Keratinocyte (primary cell): ENCODE measurements at regions not wholly inside any gene's neighbourhood (a gene's known extent, or its start where the extent isn't known, plus 50 kb on each side); places are given as distances from the start of the nearest gene placed in this dataset.

ENCODE experiments used
- DNase-seq: peaks from one replicate; pipeline ENCODE4 v3.0.0-alpha.2; 2011; ENCODE audit warnings: low read depth, missing footprints, low spot score
- FAIRE-seq: peaks from 2 replicates; lab custom pipeline; 2011; peaks lifted over from hg19 to GRCh38; lab: Jason Lieb, UNC
- H2AFZ ChIP-seq: 2 replicates; pipeline ENCODE4 v1.6.0; 2012; ENCODE audit warnings: low read length, control low read depth, inconsistent platforms; ENCODE audit not compliant: control insufficient read depth
- H3K27ac ChIP-seq: 2 replicates; pipeline ENCODE4 v1.5.1; 2011; ENCODE audit warnings: low read length; ENCODE audit not compliant: control insufficient read depth, insufficient read depth
- H3K27me3 ChIP-seq: 3 replicates; pipeline ENCODE4 v1.6.0; 2011; ENCODE audit warnings: low read length; ENCODE audit not compliant: control insufficient read depth, insufficient read depth; ENCODE audit errors: extremely low read depth
- H3K36me3 ChIP-seq, 2 experiments: 2 replicates in 1 of 2; 3 replicates in 1 of 2; pipeline ENCODE4 v1.5.1; 2011; ENCODE audit warnings: low read length in 2 of 2, mild to moderate bottlenecking in 1 of 2; ENCODE audit not compliant: control insufficient read depth in 2 of 2, insufficient read depth in 2 of 2; ENCODE audit errors: extremely low read depth in 1 of 2
- H3K4me1 ChIP-seq: 3 replicates; pipeline ENCODE4 v1.5.1; 2011; ENCODE audit warnings: low read length; ENCODE audit not compliant: control insufficient read depth, insufficient read depth; ENCODE audit errors: extremely low read depth
- H3K4me2 ChIP-seq: 3 replicates; pipeline ENCODE4 v1.6.0; 2011; ENCODE audit warnings: low read depth, low read length; ENCODE audit not compliant: control insufficient read depth, insufficient read depth; ENCODE audit errors: extremely low read depth
- H3K4me3 ChIP-seq, 3 experiments: fragments of 200-600 bp in 1 of 3; sonication (generic) in 1 of 3; 2 replicates in 2 of 3; 3 replicates in 1 of 3; pipeline ENCODE4 v1.5.1; 2011 to 2016; ENCODE audit warnings: low read length in 3 of 3, mild to moderate bottlenecking in 3 of 3, control low read depth in 2 of 3, inconsistent platforms in 1 of 3, low read depth in 1 of 3, mixed read lengths in 1 of 3, mixed run types in 1 of 3, moderate library complexity in 1 of 3; ENCODE audit not compliant: control insufficient read depth in 2 of 3, insufficient read depth in 2 of 3; ENCODE audit errors: extremely low read depth in 1 of 3
- H3K79me2 ChIP-seq: 2 replicates; pipeline ENCODE4 v1.6.0; 2012; ENCODE audit warnings: low read length; ENCODE audit not compliant: control insufficient read depth, insufficient read depth
- H3K9ac ChIP-seq: 3 replicates; pipeline ENCODE4 v1.6.0; 2011; ENCODE audit warnings: low read length; ENCODE audit not compliant: control insufficient read depth, insufficient read depth; ENCODE audit errors: extremely low read depth
- H3K9me1 ChIP-seq: 3 replicates; pipeline ENCODE4 v1.6.0; 2011; ENCODE audit warnings: low read length; ENCODE audit not compliant: control insufficient read depth, insufficient read depth; ENCODE audit errors: extremely low read depth
- H3K9me3 ChIP-seq: 2 replicates; pipeline ENCODE4 v1.5.1; 2012; ENCODE audit warnings: low read depth, low read length; ENCODE audit not compliant: control insufficient read depth
- H4K20me1 ChIP-seq: 3 replicates; pipeline ENCODE4 v1.6.0; 2011; ENCODE audit warnings: low read length; ENCODE audit not compliant: control insufficient read depth, insufficient read depth; ENCODE audit errors: extremely low read depth
- EZH2 ChIP-seq: IDR thresholded peaks from one replicate; pipeline ENCODE4 v1.6.1; 2012; ENCODE audit warnings: inconsistent platforms, mild to moderate bottlenecking, low read length, moderate library complexity
- dilution Hi-C: fragments of 300-500 bp; cut with MboI; formaldehyde crosslinking; loops from one replicate; pipeline ENCODE4 v1.7.0; 2020; ENCODE audit warnings: low sequenced_read_pairs; ENCODE audit not compliant: extremely low pct_ligation_motif_present
- TF ChIP-seq, protein P1 (sequence below), 3 experiments: IDR thresholded peaks in 1 of 3; conservative IDR thresholded peaks in 1 of 3; optimal IDR thresholded peaks in 1 of 3; 2 replicates in 2 of 3; 3 replicates in 1 of 3; pipeline versions ENCODE3 to v1.5.1; 2011; ENCODE audit warnings: low read length in 3 of 3, mild to moderate bottlenecking in 3 of 3, moderate library complexity in 2 of 3, control low read depth in 1 of 3, inconsistent platforms in 1 of 3; ENCODE audit not compliant: insufficient read depth in 2 of 3; ENCODE audit errors: extremely low read depth in 1 of 3

DNA sequence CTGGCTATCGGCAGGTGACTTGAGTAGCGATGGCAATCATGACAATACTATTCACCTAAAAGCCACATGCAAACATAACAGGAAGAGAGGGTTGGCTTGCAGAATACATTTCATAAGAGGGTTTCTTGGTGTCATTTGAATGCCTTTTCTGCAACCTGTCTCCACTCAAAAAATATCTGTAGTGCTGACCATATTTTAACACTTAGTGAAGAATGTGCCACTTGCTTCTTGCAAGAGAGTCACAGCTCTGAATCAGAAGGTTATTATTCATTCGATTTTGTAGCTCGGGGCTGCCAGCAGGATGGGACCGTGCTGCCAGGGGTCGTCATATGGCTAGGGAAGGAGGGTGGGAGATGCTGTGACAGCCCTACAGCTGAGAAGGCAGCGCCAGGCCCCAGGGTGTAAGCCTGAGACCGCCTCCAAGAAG, 152.0 kb upstream of the PITRM1 start:
- TF ChIP-seq, protein P1, sequence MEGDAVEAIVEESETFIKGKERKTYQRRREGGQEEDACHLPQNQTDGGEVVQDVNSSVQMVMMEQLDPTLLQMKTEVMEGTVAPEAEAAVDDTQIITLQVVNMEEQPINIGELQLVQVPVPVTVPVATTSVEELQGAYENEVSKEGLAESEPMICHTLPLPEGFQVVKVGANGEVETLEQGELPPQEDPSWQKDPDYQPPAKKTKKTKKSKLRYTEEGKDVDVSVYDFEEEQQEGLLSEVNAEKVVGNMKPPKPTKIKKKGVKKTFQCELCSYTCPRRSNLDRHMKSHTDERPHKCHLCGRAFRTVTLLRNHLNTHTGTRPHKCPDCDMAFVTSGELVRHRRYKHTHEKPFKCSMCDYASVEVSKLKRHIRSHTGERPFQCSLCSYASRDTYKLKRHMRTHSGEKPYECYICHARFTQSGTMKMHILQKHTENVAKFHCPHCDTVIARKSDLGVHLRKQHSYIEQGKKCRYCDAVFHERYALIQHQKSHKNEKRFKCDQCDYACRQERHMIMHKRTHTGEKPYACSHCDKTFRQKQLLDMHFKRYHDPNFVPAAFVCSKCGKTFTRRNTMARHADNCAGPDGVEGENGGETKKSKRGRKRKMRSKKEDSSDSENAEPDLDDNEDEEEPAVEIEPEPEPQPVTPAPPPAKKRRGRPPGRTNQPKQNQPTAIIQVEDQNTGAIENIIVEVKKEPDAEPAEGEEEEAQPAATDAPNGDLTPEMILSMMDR (optimal IDR thresholded peaks at IDR 0.05 in 1 of 3, IDR thresholded peaks at IDR 0.05 in 1 of 3, conservative IDR thresholded peaks at IDR 0.05 in 1 of 3; ENCODE audit: extremely low read depth in 1 of 3, insufficient read depth in 2 of 3, low read length in 3 of 3) = no peak
- TF ChIP-seq EZH2 = no peak
- dilution Hi-C loops = no loop called here
- no peak overlapping the region for H3K27ac ChIP-seq
- no peak overlapping the region for H3K4me3 ChIP-seq
- no peaks in the 10 kb centered on the region for H3K36me3 ChIP-seq
- no peaks in the 10 kb centered on the region for H3K79me2 ChIP-seq
- H3K9ac ChIP-seq = no peak overlapping the region
- H3K9me3 ChIP-seq = no peaks in the 10 kb centered on the region
- no peaks in the 10 kb centered on the region for H3K9me1 ChIP-seq
- H3K27me3 ChIP-seq = no peaks in the 10 kb centered on the region
- peaks cover 15% of the 10 kb centered on the region for H3K4me1 ChIP-seq
- peak overlapping the region; percentile 63 for H3K4me2 ChIP-seq
- no peak overlapping the region for H2AFZ ChIP-seq
- H4K20me1 ChIP-seq = no peaks in the 10 kb centered on the region
- no peak for DNase-seq
- FAIRE-seq = no peak

DNA sequence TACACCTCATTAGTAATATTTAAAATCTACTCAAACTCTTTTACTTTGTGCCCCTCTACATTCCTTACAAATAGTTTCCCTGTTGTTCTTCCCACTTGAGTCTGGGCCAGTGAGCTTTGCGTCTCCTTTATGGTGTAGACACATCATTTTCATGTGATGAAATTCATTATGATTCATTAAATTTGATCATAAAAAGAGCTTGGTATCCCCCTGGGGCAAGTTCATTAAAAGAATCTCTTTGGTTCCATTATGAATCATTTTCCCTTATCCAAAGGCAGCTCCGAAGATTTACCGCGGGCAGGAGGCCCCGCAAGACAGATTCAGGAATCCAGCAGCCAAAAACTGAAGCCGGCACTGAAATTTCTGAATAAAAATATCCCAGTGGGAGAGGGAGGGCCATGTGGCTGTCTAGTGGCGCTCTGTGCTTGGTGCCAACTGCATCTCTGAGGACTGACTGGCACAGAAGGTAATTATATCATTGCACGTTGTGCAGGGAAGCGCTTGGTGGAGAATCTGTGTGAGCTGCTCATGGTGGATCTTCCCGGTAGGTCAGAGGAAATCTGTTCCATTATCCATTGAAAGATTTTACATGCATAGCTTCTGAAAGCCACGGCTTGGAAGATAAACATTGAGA, 151.4 kb upstream of the PITRM1 start:
- Histone ChIP-seq H3K9me1 (no peaks in the 10 kb centered on the region), H3K36me3 (no peaks in the 10 kb centered on the region), H3K9ac (no peak overlapping the region), H3K4me1 (peaks cover 15% of the 10 kb centered on the region), H3K79me2 (no peaks in the 10 kb centered on the region), H3K27ac (no peak overlapping the region), H3K4me2 (peak overlapping the region; percentile 63), H3K9me3 (no peaks in the 10 kb centered on the region), H3K27me3 (no peaks in the 10 kb centered on the region), H3K4me3 (no peak overlapping the region), H4K20me1 (no peaks in the 10 kb centered on the region), H2AFZ (no peak overlapping the region)
- FAIRE-seq (peak; percentile 73), DNase-seq (peak; percentile 41)
- TF ChIP-seq, protein P1 (optimal IDR thresholded peaks at IDR 0.05 in 1 of 3, IDR thresholded peaks at IDR 0.05 in 1 of 3, conservative IDR thresholded peaks at IDR 0.05 in 1 of 3; ENCODE audit: extremely low read depth in 1 of 3, insufficient read depth in 2 of 3, low read length in 3 of 3) = no peak
- TF ChIP-seq EZH2 = no peak
- dilution Hi-C loops = no loop called here
